Neural cell (in vitro differentiated cells): ENCODE measurements at regions not wholly inside any gene's neighbourhood (a gene's known extent, or its start where the extent isn't known, plus 50 kb on each side); places are given as distances from the start of the nearest gene placed in this dataset.

ENCODE experiments used
- H2AFZ ChIP-seq: fragments of 200-600, 300-800 bp; sonication (generic), shearing (Covaris generic); 2 replicates; pipeline ENCODE4 v1.6.0; 2014; ENCODE audit warnings: low read depth, mild to moderate bottlenecking, antibody characterized with exemption, low read length, moderate library complexity
- H3F3A ChIP-seq: fragments of 200-600 bp; shearing (Covaris generic); 2 replicates; pipeline ENCODE4 v1.6.1; 2016; ENCODE audit warnings: mild to moderate bottlenecking, moderate library complexity, mixed read lengths, antibody characterized with exemption, low read length; ENCODE audit not compliant: insufficient read depth, poor library complexity, severe bottlenecking
- H3K27ac ChIP-seq: fragments of 200-600, 300-800 bp; sonication (generic), shearing (Covaris generic); 2 replicates; pipeline ENCODE4 v1.5.1; 2014; ENCODE audit warnings: mild to moderate bottlenecking, low read length, moderate library complexity
- H3K27me3 ChIP-seq: fragments of 300-800, 200-600 bp; sonication (generic), shearing (Covaris generic); 2 replicates; pipeline ENCODE4 v1.6.0; 2014; ENCODE audit warnings: mild to moderate bottlenecking, low read depth, low read length, moderate library complexity; ENCODE audit not compliant: insufficient read depth
- H3K36me3 ChIP-seq: fragments of 300-800, 200-600 bp; sonication (generic), shearing (Covaris generic); 2 replicates; pipeline ENCODE4 v1.5.1; 2014; ENCODE audit warnings: mild to moderate bottlenecking, antibody characterized with exemption, low read length, moderate library complexity; ENCODE audit not compliant: insufficient read depth
- H3K4me2 ChIP-seq: fragments of 300-800, 200-600 bp; sonication (generic), shearing (Covaris generic); 2 replicates; pipeline ENCODE4 v1.6.0; 2014; ENCODE audit warnings: mild to moderate bottlenecking, low read length
- H3K4me3 ChIP-seq: fragments of 300-800, 200-600 bp; sonication (generic), shearing (Covaris generic); 2 replicates; pipeline ENCODE4 v1.5.1; 2014; ENCODE audit warnings: mild to moderate bottlenecking, low read length, moderate library complexity
- H3K79me2 ChIP-seq: fragments of 200-600 bp; shearing (Covaris generic); replicated peaks from 2 replicates; pipeline ENCODE4 v1.6.0; 2014; ENCODE audit warnings: mild to moderate bottlenecking, low read length, moderate library complexity; ENCODE audit not compliant: insufficient read depth
- H3K9ac ChIP-seq: fragments of 300-800, 200-600 bp; sonication (generic), shearing (Covaris generic); 2 replicates; pipeline ENCODE4 v1.6.1; 2016; ENCODE audit warnings: mild to moderate bottlenecking, low read length, mixed read lengths
- H3K9me2 ChIP-seq: fragments of 200-600 bp; shearing (Covaris generic); 2 replicates; pipeline ENCODE4 v1.6.1; 2016; ENCODE audit warnings: mild to moderate bottlenecking, low read length, mixed read lengths; ENCODE audit not compliant: insufficient read depth
- H3K9me3 ChIP-seq: fragments of 200-600, 300-800 bp; sonication (generic), shearing (Covaris generic); 2 replicates; pipeline ENCODE4 v1.6.1; 2016; ENCODE audit warnings: mild to moderate bottlenecking, mixed run types, low read length, moderate library complexity, mixed read lengths
- H4K20me1 ChIP-seq: fragments of 200-600 bp; shearing (Covaris generic); 2 replicates; pipeline ENCODE4 v1.6.1; 2016; ENCODE audit warnings: mild to moderate bottlenecking, mixed run types; ENCODE audit not compliant: insufficient read depth
- EP300 ChIP-seq: fragments of 450-650 bp; conservative IDR thresholded peaks from 2 replicates; pipeline ENCODE4 v1.6.1; 2014; ENCODE audit warnings: antibody characterized with exemption, mild to moderate bottlenecking, moderate library complexity; ENCODE audit not compliant: poor library complexity, severe bottlenecking
- EZH2 ChIP-seq: fragments of 200-600, 300-800 bp; shearing (Covaris generic), sonication (generic); IDR thresholded peaks from 2 replicates; pipeline ENCODE4 v1.6.1; 2014; ENCODE audit warnings: antibody characterized with exemption, low read length, borderline replicate concordance, mild to moderate bottlenecking; ENCODE audit not compliant: insufficient read depth, poor library complexity, severe bottlenecking
- MXI1 ChIP-seq: fragments of 450-650 bp; conservative IDR thresholded peaks from 2 replicates; pipeline ENCODE4 v1.6.1; 2014; ENCODE audit warnings: antibody characterized with exemption, mild to moderate bottlenecking; ENCODE audit not compliant: poor library complexity, severe bottlenecking
- POLR2AphosphoS5 ChIP-seq: IDR thresholded peaks from 2 replicates; pipeline ENCODE4 v1.6.1; 2012
- RAD21 ChIP-seq: fragments of 450-650 bp; conservative IDR thresholded peaks from 2 replicates; pipeline ENCODE4 v1.6.1; 2014; ENCODE audit warnings: antibody characterized with exemption, mild to moderate bottlenecking, moderate library complexity
- SMC3 ChIP-seq: fragments of 450-650 bp; conservative IDR thresholded peaks from 2 replicates; pipeline ENCODE4 v1.6.1; 2014; ENCODE audit warnings: antibody characterized with exemption, mild to moderate bottlenecking, moderate library complexity; ENCODE audit not compliant: poor library complexity
- TAF1 ChIP-seq: IDR thresholded peaks from 2 replicates; pipeline ENCODE4 v1.6.1; 2012; ENCODE audit warnings: low read depth
- TF ChIP-seq, protein P1 (sequence below): IDR thresholded peaks from 2 replicates; pipeline ENCODE4 v1.6.1; 2012; ENCODE audit warnings: borderline replicate concordance
- TF ChIP-seq, protein P2 (sequence below): fragments of 450-650 bp; IDR thresholded peaks from 2 replicates; pipeline ENCODE4 v1.5.1; 2014; ENCODE audit warnings: antibody characterized with exemption, mild to moderate bottlenecking, moderate library complexity; ENCODE audit not compliant: poor library complexity, severe bottlenecking

DNA sequence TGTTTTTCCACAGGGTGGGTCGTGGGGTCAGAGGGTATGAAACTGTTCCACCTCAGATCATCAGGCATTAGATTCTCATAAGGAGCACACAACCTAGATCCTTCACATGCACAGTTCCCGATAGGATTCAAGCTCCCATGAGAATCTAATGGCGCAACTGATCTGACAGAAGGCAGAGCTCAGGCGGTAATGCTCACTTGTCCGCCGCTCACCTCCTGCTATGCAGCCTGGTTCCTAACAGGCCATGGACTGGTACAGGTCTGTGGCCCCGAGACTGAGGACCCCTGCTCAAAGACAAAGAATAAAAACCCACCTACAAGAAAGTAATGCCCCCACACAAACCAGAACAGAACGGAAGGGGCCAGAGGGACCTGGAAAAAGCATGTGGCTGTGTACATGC, 76.1 kb upstream of the SNX9 start:
- Histone ChIP-seq H3K36me3 (no peaks in the 10 kb centered on the region), H3K4me3 (no peak overlapping the region), H3F3A (no peaks in the 10 kb centered on the region), H3K4me2 (no peak overlapping the region), H2AFZ (no peak overlapping the region), H4K20me1 (no peaks in the 10 kb centered on the region), H3K79me2 (no peaks in the 10 kb centered on the region), H3K9me3 (no peaks in the 10 kb centered on the region), H3K9ac (no peak overlapping the region), H3K27ac (no peak overlapping the region), H3K27me3 (no peaks in the 10 kb centered on the region), H3K9me2 (no peaks in the 10 kb centered on the region)
- TF ChIP-seq SMC3 = no peak
- no peak for TF ChIP-seq RAD21
- TF ChIP-seq EP300 = no peak
- TF ChIP-seq, protein P1, sequence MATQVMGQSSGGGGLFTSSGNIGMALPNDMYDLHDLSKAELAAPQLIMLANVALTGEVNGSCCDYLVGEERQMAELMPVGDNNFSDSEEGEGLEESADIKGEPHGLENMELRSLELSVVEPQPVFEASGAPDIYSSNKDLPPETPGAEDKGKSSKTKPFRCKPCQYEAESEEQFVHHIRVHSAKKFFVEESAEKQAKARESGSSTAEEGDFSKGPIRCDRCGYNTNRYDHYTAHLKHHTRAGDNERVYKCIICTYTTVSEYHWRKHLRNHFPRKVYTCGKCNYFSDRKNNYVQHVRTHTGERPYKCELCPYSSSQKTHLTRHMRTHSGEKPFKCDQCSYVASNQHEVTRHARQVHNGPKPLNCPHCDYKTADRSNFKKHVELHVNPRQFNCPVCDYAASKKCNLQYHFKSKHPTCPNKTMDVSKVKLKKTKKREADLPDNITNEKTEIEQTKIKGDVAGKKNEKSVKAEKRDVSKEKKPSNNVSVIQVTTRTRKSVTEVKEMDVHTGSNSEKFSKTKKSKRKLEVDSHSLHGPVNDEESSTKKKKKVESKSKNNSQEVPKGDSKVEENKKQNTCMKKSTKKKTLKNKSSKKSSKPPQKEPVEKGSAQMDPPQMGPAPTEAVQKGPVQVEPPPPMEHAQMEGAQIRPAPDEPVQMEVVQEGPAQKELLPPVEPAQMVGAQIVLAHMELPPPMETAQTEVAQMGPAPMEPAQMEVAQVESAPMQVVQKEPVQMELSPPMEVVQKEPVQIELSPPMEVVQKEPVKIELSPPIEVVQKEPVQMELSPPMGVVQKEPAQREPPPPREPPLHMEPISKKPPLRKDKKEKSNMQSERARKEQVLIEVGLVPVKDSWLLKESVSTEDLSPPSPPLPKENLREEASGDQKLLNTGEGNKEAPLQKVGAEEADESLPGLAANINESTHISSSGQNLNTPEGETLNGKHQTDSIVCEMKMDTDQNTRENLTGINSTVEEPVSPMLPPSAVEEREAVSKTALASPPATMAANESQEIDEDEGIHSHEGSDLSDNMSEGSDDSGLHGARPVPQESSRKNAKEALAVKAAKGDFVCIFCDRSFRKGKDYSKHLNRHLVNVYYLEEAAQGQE = no peak
- no peak for TF ChIP-seq TAF1
- no peak for TF ChIP-seq POLR2AphosphoS5
- TF ChIP-seq MXI1 = no peak
- TF ChIP-seq, protein P2, sequence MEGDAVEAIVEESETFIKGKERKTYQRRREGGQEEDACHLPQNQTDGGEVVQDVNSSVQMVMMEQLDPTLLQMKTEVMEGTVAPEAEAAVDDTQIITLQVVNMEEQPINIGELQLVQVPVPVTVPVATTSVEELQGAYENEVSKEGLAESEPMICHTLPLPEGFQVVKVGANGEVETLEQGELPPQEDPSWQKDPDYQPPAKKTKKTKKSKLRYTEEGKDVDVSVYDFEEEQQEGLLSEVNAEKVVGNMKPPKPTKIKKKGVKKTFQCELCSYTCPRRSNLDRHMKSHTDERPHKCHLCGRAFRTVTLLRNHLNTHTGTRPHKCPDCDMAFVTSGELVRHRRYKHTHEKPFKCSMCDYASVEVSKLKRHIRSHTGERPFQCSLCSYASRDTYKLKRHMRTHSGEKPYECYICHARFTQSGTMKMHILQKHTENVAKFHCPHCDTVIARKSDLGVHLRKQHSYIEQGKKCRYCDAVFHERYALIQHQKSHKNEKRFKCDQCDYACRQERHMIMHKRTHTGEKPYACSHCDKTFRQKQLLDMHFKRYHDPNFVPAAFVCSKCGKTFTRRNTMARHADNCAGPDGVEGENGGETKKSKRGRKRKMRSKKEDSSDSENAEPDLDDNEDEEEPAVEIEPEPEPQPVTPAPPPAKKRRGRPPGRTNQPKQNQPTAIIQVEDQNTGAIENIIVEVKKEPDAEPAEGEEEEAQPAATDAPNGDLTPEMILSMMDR = no peak
- TF ChIP-seq EZH2 = no peak

DNA sequence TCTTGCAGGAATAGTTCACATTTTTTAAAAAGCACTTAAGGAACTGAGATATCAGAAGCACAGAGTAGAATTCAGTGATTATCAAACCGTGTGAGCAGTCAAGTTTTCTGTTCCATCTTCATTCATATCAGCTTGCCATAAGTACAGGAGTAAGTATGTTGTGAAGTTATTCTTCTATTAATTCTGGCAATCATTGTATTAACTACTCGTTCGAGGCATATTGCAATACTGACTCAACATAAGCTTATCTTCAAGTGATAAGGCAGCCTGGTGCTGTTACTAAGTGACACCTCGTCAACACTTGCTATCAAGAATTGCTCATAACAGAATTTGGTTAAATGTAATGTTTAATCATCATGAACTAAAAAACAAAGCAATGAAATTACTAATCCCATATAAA, 75.7 kb upstream of the SNX9 start:
- H3K4me2 ChIP-seq = no peak overlapping the region
- no peaks in the 10 kb centered on the region for H3K27me3 ChIP-seq
- H3K4me3 ChIP-seq = no peak overlapping the region
- no peaks in the 10 kb centered on the region for H3K9me2 ChIP-seq
- TF ChIP-seq, protein P2 = no peak
- TF ChIP-seq EP300 (no peak), SMC3 (no peak), MXI1 (no peak), TAF1 (no peak), EZH2 (no peak), POLR2AphosphoS5 (no peak)
- no peaks in the 10 kb centered on the region for H3K36me3 ChIP-seq
- H4K20me1 ChIP-seq = no peaks in the 10 kb centered on the region
- H2AFZ ChIP-seq = no peak overlapping the region
- H3K9me3 ChIP-seq = no peaks in the 10 kb centered on the region
- H3F3A ChIP-seq = no peaks in the 10 kb centered on the region
- H3K27ac ChIP-seq = no peak overlapping the region
- H3K79me2 ChIP-seq = no peaks in the 10 kb centered on the region
- no peak overlapping the region for H3K9ac ChIP-seq
